PC-3 (cell line): ENCODE measurements at regions not wholly inside any gene's neighbourhood (a gene's known extent, or its start where the extent isn't known, plus 50 kb on each side); places are given as distances from the start of the nearest gene placed in this dataset.

Source experiments
- ATAC-seq: fragments of 200-7000 bp; cut with Tn5 transposase; 2 replicates; pipeline ENCODE4 v1.9.1; 2020; ENCODE audit warnings: mild to moderate bottlenecking, moderate library complexity
- BruUV-seq: library from RNA; stranded (reverse); fragments of 400-500 nt; replicated peaks from 2 replicates; lab custom pipeline; 2021; lab: Mats Ljungman, UMichigan
- CTCF ChIA-PET: fragments of 300-600 bp; sonication (Branson Sonifier 250); formaldehyde crosslinking; loops from one replicate; lab custom pipeline; 2022; ENCODE audit warnings: antibody characterized with exemption; lab: Charles Lee
- POLR2A ChIA-PET: fragments of 300-600 bp; sonication (Branson Sonifier 250); formaldehyde crosslinking; loops from one replicate; lab custom pipeline; 2022; ENCODE audit warnings: antibody characterized with exemption; ENCODE audit not compliant: unreplicated experiment; lab: Charles Lee
- DNase-seq: peaks from one replicate; pipeline ENCODE4 v3.0.0-alpha.2; 2015
- H2AFZ ChIP-seq: fragments of 300-600 bp; sonication (generic); 2 replicates; pipeline ENCODE4 v1.6.0; 2016; ENCODE audit warnings: antibody characterized with exemption, low read length
- H3F3A ChIP-seq: fragments of 300-600 bp; sonication (generic); one replicate; pipeline ENCODE4 v1.6.0; 2017; ENCODE audit warnings: antibody characterized with exemption, low read length, control low read depth, mild to moderate bottlenecking; ENCODE audit not compliant: unreplicated experiment
- H3K27ac ChIP-seq: fragments of 300-600 bp; sonication (generic); 2 replicates; pipeline ENCODE4 v1.5.1; 2016; ENCODE audit warnings: mild to moderate bottlenecking, low read length
- H3K27me3 ChIP-seq: fragments of 300-600 bp; sonication (generic); 2 replicates; pipeline ENCODE4 v1.6.1; 2016; ENCODE audit warnings: low read length, mixed read lengths
- H3K36me3 ChIP-seq: fragments of 300-600 bp; sonication (generic); 2 replicates; pipeline ENCODE4 v1.6.1; 2016; ENCODE audit warnings: low read depth, mixed run types, low read length, mixed read lengths
- H3K4me1 ChIP-seq: fragments of 300-600 bp; sonication (generic); 2 replicates; pipeline ENCODE4 v1.5.1; 2016; ENCODE audit warnings: low read length; ENCODE audit not compliant: insufficient read depth
- H3K4me2 ChIP-seq: fragments of 300-600 bp; sonication (generic); 2 replicates; pipeline ENCODE4 v1.6.0; 2016; ENCODE audit warnings: low read length
- H3K4me3 ChIP-seq: fragments of 300-600 bp; sonication (generic); 2 replicates; pipeline ENCODE4 v1.5.1; 2016; ENCODE audit warnings: mild to moderate bottlenecking, low read length, mixed read lengths
- H3K79me2 ChIP-seq: fragments of 300-600 bp; sonication (generic); 2 replicates; pipeline ENCODE4 v1.6.1; 2017; ENCODE audit warnings: low read length, mixed read lengths
- H3K9ac ChIP-seq: fragments of 300-600 bp; sonication (generic); 2 replicates; pipeline ENCODE4 v1.6.0; 2016; ENCODE audit warnings: mild to moderate bottlenecking, low read length
- H3K9me2 ChIP-seq: fragments of 300-600 bp; sonication (generic); replicated peaks from 2 replicates; pipeline ENCODE4 v1.6.1; 2016; ENCODE audit warnings: mixed run types, low read length, mixed read lengths
- H3K9me3 ChIP-seq: fragments of 300-600 bp; sonication (generic); 2 replicates; pipeline ENCODE4 v1.6.1; 2016; ENCODE audit warnings: low read length, mixed read lengths
- H4K20me1 ChIP-seq: fragments of 300-600 bp; sonication (generic); 2 replicates; pipeline ENCODE4 v1.6.1; 2016; ENCODE audit warnings: low read length, mixed read lengths
- EZH2 ChIP-seq: fragments of 300-600 bp; sonication (generic); IDR thresholded peaks from one replicate; pipeline ENCODE4 v1.6.1; 2017; ENCODE audit warnings: antibody characterized with exemption, mild to moderate bottlenecking, low read length; ENCODE audit not compliant: unreplicated experiment
- EZH2phosphoT487 ChIP-seq: fragments of 300-600 bp; sonication (generic); IDR thresholded peaks from 2 replicates; pipeline ENCODE4 v1.6.1; 2018; ENCODE audit warnings: mild to moderate bottlenecking, antibody characterized with exemption, low read length, borderline replicate concordance
- intact Hi-C: fragments of 100-400 bp; cut with micrococcal nuclease; formaldehyde crosslinking; loops from 2 replicates; pipeline ENCODE4 v1.9.0; 2023
- TF ChIP-seq, protein P1 (sequence below): fragments of 300-600 bp; sonication (generic); conservative IDR thresholded peaks from 2 replicates; pipeline ENCODE4 v1.5.1; 2017; ENCODE audit warnings: antibody characterized with exemption, low read depth, mild to moderate bottlenecking, low read length

DNA sequence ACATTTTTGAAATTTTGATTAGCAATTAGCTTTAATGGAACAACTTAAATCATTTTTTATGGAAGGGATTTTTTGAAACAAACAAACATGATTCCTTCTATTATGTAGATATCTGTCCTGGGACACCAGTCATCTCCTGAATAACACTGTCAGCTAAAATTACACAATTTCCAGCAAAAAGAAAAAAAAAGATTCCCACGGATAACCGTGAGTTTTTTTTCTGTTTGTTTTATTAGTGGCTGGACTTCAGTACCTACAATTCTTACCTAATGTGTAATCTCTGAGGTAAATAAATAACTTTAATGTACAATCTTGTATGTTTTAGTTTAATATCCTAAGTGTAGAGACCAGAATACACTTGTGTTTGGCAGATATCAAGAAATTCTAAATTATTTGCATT, 126.6 kb upstream of the KYNU start:
- Histone ChIP-seq H3F3A (no peaks in the 10 kb centered on the region), H3K9me3 (no peaks in the 10 kb centered on the region), H3K9me2 (no peaks in the 10 kb centered on the region), H3K27me3 (no peaks in the 10 kb centered on the region), H3K79me2 (no peaks in the 10 kb centered on the region), H3K27ac (no peak overlapping the region), H2AFZ (no peak overlapping the region; the same call in 1 of the 2 replicates), H3K4me3 (no peak overlapping the region), H3K36me3 (no peaks in the 10 kb centered on the region), H4K20me1 (no peaks in the 10 kb centered on the region), H3K4me1 (peaks cover 12% of the 10 kb centered on the region), H3K9ac (no peak overlapping the region), H3K4me2 (no peak overlapping the region)
- no peak for ATAC-seq
- DNase-seq: no peak
- BruUV-seq: no TSS peak
- POLR2A ChIA-PET: no interaction called here
- CTCF ChIA-PET: no interaction called here
- intact Hi-C loops: no loop called here
- TF ChIP-seq EZH2phosphoT487: no peak
- TF ChIP-seq EZH2: no peak

DNA sequence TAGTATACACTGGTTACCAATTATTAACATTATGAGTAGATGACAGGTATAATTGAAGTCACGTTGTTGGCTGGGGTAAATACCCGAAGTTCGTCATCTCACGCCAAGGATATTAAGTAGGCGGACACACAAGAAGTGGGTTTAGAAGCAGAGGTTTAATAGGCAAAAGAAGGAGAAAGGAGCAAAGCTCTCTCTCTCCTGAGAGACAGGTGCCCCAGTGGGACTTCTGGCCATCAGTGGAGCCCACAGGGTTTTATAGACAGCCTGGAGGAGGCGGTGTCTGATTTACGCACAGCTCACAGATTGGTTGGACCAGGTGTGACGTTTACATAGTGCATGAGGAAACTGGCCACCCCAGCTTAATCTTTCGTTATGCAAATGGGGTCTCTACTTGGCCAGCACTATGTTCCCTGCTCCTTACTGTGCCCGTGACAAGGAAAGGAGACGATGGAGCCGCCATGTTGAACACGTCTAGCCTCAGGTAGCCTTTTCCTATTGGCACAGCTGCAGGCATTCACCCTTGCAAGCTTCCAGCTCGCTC, 128.8 kb upstream of the KYNU start:
- ATAC-seq: no peak
- H3K79me2 ChIP-seq: no peaks in the 10 kb centered on the region
- H3F3A ChIP-seq: no peaks in the 10 kb centered on the region
- peaks cover under 1% of the 10 kb centered on the region for H3K4me1 ChIP-seq
- no peak overlapping the region for H3K4me3 ChIP-seq
- TF ChIP-seq, protein P1, sequence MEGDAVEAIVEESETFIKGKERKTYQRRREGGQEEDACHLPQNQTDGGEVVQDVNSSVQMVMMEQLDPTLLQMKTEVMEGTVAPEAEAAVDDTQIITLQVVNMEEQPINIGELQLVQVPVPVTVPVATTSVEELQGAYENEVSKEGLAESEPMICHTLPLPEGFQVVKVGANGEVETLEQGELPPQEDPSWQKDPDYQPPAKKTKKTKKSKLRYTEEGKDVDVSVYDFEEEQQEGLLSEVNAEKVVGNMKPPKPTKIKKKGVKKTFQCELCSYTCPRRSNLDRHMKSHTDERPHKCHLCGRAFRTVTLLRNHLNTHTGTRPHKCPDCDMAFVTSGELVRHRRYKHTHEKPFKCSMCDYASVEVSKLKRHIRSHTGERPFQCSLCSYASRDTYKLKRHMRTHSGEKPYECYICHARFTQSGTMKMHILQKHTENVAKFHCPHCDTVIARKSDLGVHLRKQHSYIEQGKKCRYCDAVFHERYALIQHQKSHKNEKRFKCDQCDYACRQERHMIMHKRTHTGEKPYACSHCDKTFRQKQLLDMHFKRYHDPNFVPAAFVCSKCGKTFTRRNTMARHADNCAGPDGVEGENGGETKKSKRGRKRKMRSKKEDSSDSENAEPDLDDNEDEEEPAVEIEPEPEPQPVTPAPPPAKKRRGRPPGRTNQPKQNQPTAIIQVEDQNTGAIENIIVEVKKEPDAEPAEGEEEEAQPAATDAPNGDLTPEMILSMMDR: no peak
- no peak for TF ChIP-seq EZH2
- no peak for TF ChIP-seq EZH2phosphoT487
- no peaks in the 10 kb centered on the region for H3K9me3 ChIP-seq
- no peaks in the 10 kb centered on the region for H3K9me2 ChIP-seq
- no peak overlapping the region for H3K4me2 ChIP-seq
- no peak overlapping the region for H3K9ac ChIP-seq
- H3K27ac ChIP-seq: no peak overlapping the region
- H3K36me3 ChIP-seq: no peaks in the 10 kb centered on the region
- intact Hi-C loops: no loop called here
- H2AFZ ChIP-seq: no peak overlapping the region
- H3K27me3 ChIP-seq: no peaks in the 10 kb centered on the region
- DNase-seq: no peak
- CTCF ChIA-PET: no interaction called here
- no peaks in the 10 kb centered on the region for H4K20me1 ChIP-seq
- POLR2A ChIA-PET: no interaction called here
- BruUV-seq: no TSS peak

DNA sequence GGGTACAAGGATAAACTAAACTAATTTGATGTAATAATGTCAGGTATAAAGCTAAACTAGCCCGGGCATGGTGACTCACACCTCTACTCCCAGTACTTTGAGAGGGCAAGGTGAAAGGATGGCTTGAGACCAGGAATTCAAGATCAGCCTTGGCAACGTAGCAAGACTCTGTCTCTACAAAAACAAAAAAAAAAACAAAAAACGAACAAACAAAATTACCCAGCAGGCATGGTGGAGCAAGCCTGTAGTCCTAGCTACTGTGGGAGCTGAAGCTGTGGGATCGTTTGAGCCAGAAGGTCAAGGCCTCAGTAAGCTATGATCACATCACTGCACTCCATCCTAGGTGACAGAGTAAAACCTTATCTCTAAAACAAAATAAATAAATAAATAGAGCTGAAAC, 131.8 kb upstream of the KYNU start:
- no peaks in the 10 kb centered on the region for H4K20me1 ChIP-seq
- intact Hi-C loops: no loop called here
- no peaks in the 10 kb centered on the region for H3K36me3 ChIP-seq
- TF ChIP-seq EZH2 (no peak), EZH2phosphoT487 (no peak)
- TF ChIP-seq, protein P1: no peak
- ChIA-PET POLR2A (no interaction called here), CTCF (no interaction called here)
- ATAC-seq: no peak
- H3K27ac ChIP-seq: no peak overlapping the region
- no peaks in the 10 kb centered on the region for H3K27me3 ChIP-seq
- 0 out of 2 replicates have a peak, but pooled peaks cover 3% of the 10 kb centered on the region for H3K9me3 ChIP-seq
- no peak overlapping the region for H2AFZ ChIP-seq
- DNase-seq: no peak
- no peak overlapping the region for H3K4me3 ChIP-seq
- no peaks in the 10 kb centered on the region for H3K9me2 ChIP-seq
- H3K4me1 ChIP-seq: no peaks in the 10 kb centered on the region
- H3K4me2 ChIP-seq: no peak overlapping the region
- no peaks in the 10 kb centered on the region for H3F3A ChIP-seq
- H3K9ac ChIP-seq: no peak overlapping the region
- no TSS peak for BruUV-seq
- H3K79me2 ChIP-seq: no peaks in the 10 kb centered on the region
